Retinal pigment epithelial cell (primary cell): ENCODE measurements at regions not wholly inside any gene's neighbourhood (a gene's known extent, or its start where the extent isn't known, plus 50 kb on each side); places are given as distances from the start of the nearest gene placed in this dataset.

Experiments used
- DNase-seq: peaks from one replicate; pipeline ENCODE4 v3.0.0-alpha.2; 2010; ENCODE audit warnings: low read depth
- H3K4me3 ChIP-seq: 2 replicates; pipeline ENCODE4 v1.5.1; 2011; ENCODE audit warnings: mild to moderate bottlenecking, low read length, control low read depth, moderate library complexity
- TF ChIP-seq, protein P1 (sequence below): conservative IDR thresholded peaks from 2 replicates; pipeline ENCODE4 v1.5.1; 2011; ENCODE audit warnings: low read depth, low read length, control low read depth, inconsistent platforms

DNA sequence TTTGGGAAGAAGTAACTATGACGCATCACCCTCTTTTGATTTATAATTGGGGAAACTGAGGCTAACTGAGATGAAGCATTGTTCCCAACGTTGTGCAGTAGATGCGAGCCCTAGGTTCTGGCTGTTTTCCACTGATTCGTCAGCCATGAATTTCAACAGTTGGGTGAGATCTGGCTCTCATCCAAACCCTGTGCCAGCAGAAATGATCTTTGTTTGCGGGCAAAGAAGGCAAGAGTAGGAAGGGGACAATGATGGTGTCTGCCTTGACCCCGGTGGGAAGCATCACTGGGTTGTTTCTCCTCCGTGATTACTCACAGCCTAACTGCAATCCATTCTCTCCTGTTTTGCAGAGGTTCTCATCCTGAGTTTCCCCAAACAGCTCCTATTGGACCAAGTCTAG lies 142.3 kb downstream of the MIS18A start:
- H3K4me3 ChIP-seq = no peak overlapping the region
- TF ChIP-seq, protein P1, sequence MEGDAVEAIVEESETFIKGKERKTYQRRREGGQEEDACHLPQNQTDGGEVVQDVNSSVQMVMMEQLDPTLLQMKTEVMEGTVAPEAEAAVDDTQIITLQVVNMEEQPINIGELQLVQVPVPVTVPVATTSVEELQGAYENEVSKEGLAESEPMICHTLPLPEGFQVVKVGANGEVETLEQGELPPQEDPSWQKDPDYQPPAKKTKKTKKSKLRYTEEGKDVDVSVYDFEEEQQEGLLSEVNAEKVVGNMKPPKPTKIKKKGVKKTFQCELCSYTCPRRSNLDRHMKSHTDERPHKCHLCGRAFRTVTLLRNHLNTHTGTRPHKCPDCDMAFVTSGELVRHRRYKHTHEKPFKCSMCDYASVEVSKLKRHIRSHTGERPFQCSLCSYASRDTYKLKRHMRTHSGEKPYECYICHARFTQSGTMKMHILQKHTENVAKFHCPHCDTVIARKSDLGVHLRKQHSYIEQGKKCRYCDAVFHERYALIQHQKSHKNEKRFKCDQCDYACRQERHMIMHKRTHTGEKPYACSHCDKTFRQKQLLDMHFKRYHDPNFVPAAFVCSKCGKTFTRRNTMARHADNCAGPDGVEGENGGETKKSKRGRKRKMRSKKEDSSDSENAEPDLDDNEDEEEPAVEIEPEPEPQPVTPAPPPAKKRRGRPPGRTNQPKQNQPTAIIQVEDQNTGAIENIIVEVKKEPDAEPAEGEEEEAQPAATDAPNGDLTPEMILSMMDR = no peak
- DNase-seq = no peak

DNA sequence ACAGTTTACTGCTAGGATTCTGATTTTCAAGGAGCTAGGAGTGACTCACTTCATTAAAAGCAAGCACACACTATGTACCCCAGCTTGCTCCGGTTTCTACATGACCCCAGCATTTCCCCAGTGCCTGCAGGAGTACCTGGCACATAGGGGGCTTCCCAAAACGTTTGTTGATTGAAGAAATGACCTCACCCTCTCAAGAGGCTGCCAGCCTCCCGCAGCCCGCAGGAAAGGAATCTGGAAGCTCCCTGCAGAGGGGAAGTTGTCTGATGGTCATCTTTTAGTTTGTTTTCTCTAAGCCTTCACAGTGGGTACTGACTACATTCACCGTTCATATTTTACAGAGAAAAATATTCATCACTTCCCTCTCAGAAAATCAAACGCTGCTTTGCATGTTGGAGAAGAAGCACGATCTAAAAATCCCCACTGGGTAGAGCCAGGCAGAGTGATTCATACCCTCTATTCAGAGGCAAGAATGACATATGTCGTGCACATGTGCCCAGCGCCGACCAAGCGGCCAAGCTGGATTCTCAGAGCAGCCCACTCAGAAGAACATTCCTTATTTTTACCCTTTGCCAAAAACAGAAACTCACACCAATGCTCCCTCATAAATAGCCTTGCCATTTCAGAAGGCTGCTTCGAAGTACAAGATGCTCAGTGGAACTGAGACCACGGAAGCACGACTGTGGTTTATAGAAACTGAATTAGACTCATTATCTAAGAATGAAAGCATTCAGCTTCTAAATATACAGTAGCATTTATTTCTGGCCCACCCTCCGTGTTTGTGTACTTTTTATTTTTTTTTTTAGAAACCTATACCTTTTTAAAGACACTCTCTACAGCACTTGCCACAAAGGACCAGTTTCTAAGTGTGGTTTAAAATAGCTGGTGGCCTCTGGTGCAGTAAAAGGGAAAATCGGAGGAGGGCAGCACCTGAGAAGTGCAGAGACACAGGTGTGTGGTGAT lies 143.2 kb downstream of the MIS18A start:
- no peak for DNase-seq
- TF ChIP-seq, protein P1 = no peak
- H3K4me3 ChIP-seq = no peak overlapping the region

DNA sequence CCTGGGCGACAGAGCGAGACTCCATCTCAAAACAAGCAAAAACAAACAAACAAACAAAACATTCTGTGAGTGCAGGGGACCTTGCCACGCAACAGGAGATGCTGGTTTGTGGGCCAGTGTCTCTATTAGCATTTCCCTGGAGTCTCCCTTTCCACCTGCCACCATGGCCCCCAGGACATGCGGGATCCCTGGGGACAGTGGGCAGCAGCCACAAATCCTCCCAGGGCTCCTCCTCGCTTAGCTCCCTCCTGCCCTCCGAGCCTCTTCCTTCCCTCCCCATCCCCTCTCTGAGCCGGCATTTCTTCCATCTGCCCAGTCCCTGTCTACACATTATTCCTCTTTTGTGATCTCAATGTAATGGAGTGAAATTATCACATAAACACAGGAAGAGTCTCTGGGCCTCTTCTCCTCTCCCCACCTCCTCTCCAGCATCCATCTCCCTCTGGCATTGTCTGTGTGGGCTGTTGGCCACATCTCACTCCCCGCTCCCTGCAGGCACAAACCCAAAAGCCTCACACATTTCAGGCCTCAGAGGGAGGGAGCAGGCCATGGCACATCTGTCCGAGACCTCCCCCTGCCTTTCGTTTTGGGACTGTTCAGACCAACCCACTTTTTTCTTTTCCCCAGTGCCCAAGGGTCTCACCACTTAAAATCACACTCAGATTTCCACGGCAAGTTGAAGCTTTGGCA lies 144.3 kb downstream of the MIS18A start:
- no peak for DNase-seq
- no peak overlapping the region for H3K4me3 ChIP-seq
- TF ChIP-seq, protein P1 = no peak

DNA sequence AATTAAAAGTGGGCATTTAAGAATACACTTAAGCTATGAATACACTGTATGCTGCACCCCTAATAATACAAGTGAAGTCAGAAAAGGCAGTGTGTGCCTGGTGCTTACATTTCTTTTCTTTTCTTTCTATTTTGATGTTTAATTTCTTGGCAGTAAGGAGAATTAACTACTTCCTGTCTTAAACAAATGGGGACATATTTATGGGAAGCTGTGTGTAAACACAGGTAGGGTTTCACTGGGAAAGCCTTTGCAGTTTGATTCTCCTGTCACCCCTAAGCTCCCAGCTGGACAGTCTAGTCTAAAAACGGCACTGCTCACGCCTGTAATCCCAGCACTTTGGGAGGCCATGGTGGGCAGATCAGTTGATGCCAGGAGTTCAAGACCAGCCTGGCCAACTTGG lies 146.0 kb downstream of the MIS18A start:
- no peak overlapping the region for H3K4me3 ChIP-seq
- no peak for DNase-seq

DNA sequence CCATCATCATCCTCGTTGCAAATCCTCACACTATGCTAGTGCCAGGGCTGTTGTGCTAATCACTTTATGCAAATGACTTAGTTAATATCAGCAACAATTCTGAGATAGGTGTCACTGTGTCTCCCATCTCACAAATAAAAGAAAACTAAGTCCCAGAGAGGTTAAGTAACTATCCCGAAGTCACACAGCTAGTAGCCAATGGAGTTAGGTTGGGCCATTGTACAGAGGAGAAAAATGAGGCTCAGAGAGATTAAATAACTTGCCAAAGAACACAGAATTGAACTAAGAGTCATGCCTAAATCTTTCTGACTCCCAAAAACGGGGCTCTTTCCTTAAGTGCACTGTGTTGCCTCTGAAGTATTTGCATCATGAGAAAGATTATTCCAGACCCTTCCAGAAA lies 146.4 kb downstream of the MIS18A start:
- TF ChIP-seq, protein P1 = no peak
- no peak for DNase-seq
- H3K4me3 ChIP-seq = no peak overlapping the region

More for the DNA sequence above, 146.0 kb downstream of the MIS18A start:
- TF ChIP-seq, protein P1 = no peak

DNA sequence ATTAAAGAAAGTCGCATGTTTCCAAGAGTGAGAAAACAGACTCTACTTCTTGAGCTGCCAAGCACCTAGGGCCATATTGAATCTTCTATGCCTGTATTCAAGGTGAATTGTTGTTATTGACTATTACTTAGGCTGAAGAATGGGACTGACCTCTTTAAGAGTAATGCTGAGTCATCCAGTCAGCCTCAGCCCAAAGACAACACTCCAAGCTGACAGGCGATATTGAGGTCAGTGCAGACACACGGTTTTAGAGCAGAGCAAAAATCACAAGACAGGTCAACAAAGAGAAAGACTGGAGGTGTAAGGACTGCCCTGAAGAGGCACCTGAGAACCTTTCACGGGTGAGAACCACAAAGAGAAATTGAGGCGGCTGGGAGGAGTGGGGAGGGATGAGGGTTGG lies 146.9 kb downstream of the MIS18A start:
- no peak overlapping the region for H3K4me3 ChIP-seq
- TF ChIP-seq, protein P1 = no peak
- no peak for DNase-seq
